AG04450 (cell line): ENCODE measurements at regions not wholly inside any gene's neighbourhood (a gene's known extent, or its start where the extent isn't known, plus 50 kb on each side); places are given as distances from the start of the nearest gene placed in this dataset.

Source experiments
- CTCF ChIA-PET: fragments of 300-600, 350-600 bp; formaldehyde crosslinking; extraction: SDS; loops from one replicate; lab custom pipeline; 2022; ENCODE audit warnings: antibody characterized with exemption, inconsistent platforms; lab: Charles Lee
- POLR2A ChIA-PET: fragments of 350-600 bp; formaldehyde crosslinking; extraction: SDS; loops from one replicate; lab custom pipeline; 2021; ENCODE audit warnings: antibody characterized with exemption, inconsistent platforms; lab: Yijun Ruan, JAX
- DNase-seq: peaks from one replicate; pipeline ENCODE4 v3.0.0-alpha.2; 2011; ENCODE audit warnings: low read depth, low spot score
- H3K27ac ChIP-seq: one replicate; pipeline ENCODE4 v1.5.1; 2012; ENCODE audit warnings: low read depth, low read length, control low read depth
- H3K27me3 ChIP-seq: one replicate; pipeline ENCODE4 v1.6.0; 2012; ENCODE audit warnings: low read length; ENCODE audit not compliant: control insufficient read depth, insufficient read depth
- H3K4me3 ChIP-seq: 2 replicates; pipeline ENCODE4 v1.5.1; 2011; ENCODE audit warnings: mild to moderate bottlenecking, low read depth, low read length, control low read depth
- H3K9me3 ChIP-seq: 2 replicates; pipeline ENCODE4 v1.5.1; 2012; ENCODE audit warnings: low read length; ENCODE audit not compliant: control insufficient read depth, insufficient read depth
- CTCF ChIP-seq: IDR thresholded peaks from 2 replicates; pipeline ENCODE4 v1.5.1; 2011; ENCODE audit warnings: low read depth, low read length, control low read depth, inconsistent platforms

- Histone ChIP-seq H3K4me3 (no peak overlapping the region), H3K9me3 (peaks cover 3% of the 10 kb centered on the region; the same call in 1 of the 2 replicates), H3K27ac (no peak overlapping the region), H3K27me3 (no peaks in the 10 kb centered on the region)
- ChIA-PET POLR2A (no interaction called here), CTCF (no interaction called here)
- no peak for TF ChIP-seq CTCF
- no peak for DNase-seq
Observed at GRCh38 chr13:57988276-57988675, 356.7 kb downstream of the PCDH17 start.

GRCh38 chr13:57991041-57991440 lies 359.5 kb downstream of the PCDH17 start:
- peaks cover 3% of the 10 kb centered on the region; the same call in 1 of the 2 replicates for H3K9me3 ChIP-seq
- ChIA-PET POLR2A (no interaction called here), CTCF (no interaction called here)
- TF ChIP-seq CTCF = no peak
- H3K27me3 ChIP-seq = no peaks in the 10 kb centered on the region
- no peak overlapping the region for H3K27ac ChIP-seq
- no peak overlapping the region for H3K4me3 ChIP-seq
- no peak for DNase-seq

- Histone ChIP-seq H3K27me3 (no peaks in the 10 kb centered on the region), H3K27ac (no peak overlapping the region), H3K4me3 (no peak overlapping the region), H3K9me3 (no peaks in the 10 kb centered on the region)
- CTCF ChIA-PET = no interaction called here
- no peak for TF ChIP-seq CTCF
- POLR2A ChIA-PET = no interaction called here
- DNase-seq = no peak
Observed at GRCh38 chr13:57992416-57992815, 360.9 kb downstream of the PCDH17 start.

GRCh38 chr13:57996717-57997116 lies 365.2 kb downstream of the PCDH17 start:
- no peak for TF ChIP-seq CTCF
- Histone ChIP-seq H3K4me3 (no peak overlapping the region), H3K9me3 (no peaks in the 10 kb centered on the region), H3K27me3 (no peaks in the 10 kb centered on the region), H3K27ac (no peak overlapping the region)
- DNase-seq = no peak
- POLR2A ChIA-PET = no interaction called here
- CTCF ChIA-PET = no interaction called here

- Histone ChIP-seq H3K9me3 (peaks cover 4% of the 10 kb centered on the region; the same call in 1 of the 2 replicates), H3K27ac (no peak overlapping the region), H3K4me3 (no peak overlapping the region), H3K27me3 (no peaks in the 10 kb centered on the region)
- TF ChIP-seq CTCF = no peak
- CTCF ChIA-PET = no interaction called here
- POLR2A ChIA-PET = no interaction called here
- no peak for DNase-seq
Observed at GRCh38 chr13:58004751-58005150, 373.2 kb downstream of the PCDH17 start.
